Keratinocyte (primary cell): ENCODE measurements at regions not wholly inside any gene's neighbourhood (a gene's known extent, or its start where the extent isn't known, plus 50 kb on each side); places are given as distances from the start of the nearest gene placed in this dataset.

ENCODE experiments used
- DNase-seq: peaks from one replicate; pipeline ENCODE4 v3.0.0-alpha.2; 2011; ENCODE audit warnings: low read depth, missing footprints, low spot score
- FAIRE-seq: peaks from 2 replicates; lab custom pipeline; 2011; peaks lifted over from hg19 to GRCh38; lab: Jason Lieb, UNC
- H2AFZ ChIP-seq: 2 replicates; pipeline ENCODE4 v1.6.0; 2012; ENCODE audit warnings: low read length, control low read depth, inconsistent platforms; ENCODE audit not compliant: control insufficient read depth
- H3K27ac ChIP-seq: 2 replicates; pipeline ENCODE4 v1.5.1; 2011; ENCODE audit warnings: low read length; ENCODE audit not compliant: control insufficient read depth, insufficient read depth
- H3K27me3 ChIP-seq: 3 replicates; pipeline ENCODE4 v1.6.0; 2011; ENCODE audit warnings: low read length; ENCODE audit not compliant: control insufficient read depth, insufficient read depth; ENCODE audit errors: extremely low read depth
- H3K36me3 ChIP-seq, 2 experiments: 2 replicates in 1 of 2; 3 replicates in 1 of 2; pipeline ENCODE4 v1.5.1; 2011; ENCODE audit warnings: low read length in 2 of 2, mild to moderate bottlenecking in 1 of 2; ENCODE audit not compliant: control insufficient read depth in 2 of 2, insufficient read depth in 2 of 2; ENCODE audit errors: extremely low read depth in 1 of 2
- H3K4me1 ChIP-seq: 3 replicates; pipeline ENCODE4 v1.5.1; 2011; ENCODE audit warnings: low read length; ENCODE audit not compliant: control insufficient read depth, insufficient read depth; ENCODE audit errors: extremely low read depth
- H3K4me2 ChIP-seq: 3 replicates; pipeline ENCODE4 v1.6.0; 2011; ENCODE audit warnings: low read depth, low read length; ENCODE audit not compliant: control insufficient read depth, insufficient read depth; ENCODE audit errors: extremely low read depth
- H3K4me3 ChIP-seq, 3 experiments: fragments of 200-600 bp in 1 of 3; sonication (generic) in 1 of 3; 2 replicates in 2 of 3; 3 replicates in 1 of 3; pipeline ENCODE4 v1.5.1; 2011 to 2016; ENCODE audit warnings: low read length in 3 of 3, mild to moderate bottlenecking in 3 of 3, control low read depth in 2 of 3, inconsistent platforms in 1 of 3, low read depth in 1 of 3, mixed read lengths in 1 of 3, mixed run types in 1 of 3, moderate library complexity in 1 of 3; ENCODE audit not compliant: control insufficient read depth in 2 of 3, insufficient read depth in 2 of 3; ENCODE audit errors: extremely low read depth in 1 of 3
- H3K79me2 ChIP-seq: 2 replicates; pipeline ENCODE4 v1.6.0; 2012; ENCODE audit warnings: low read length; ENCODE audit not compliant: control insufficient read depth, insufficient read depth
- H3K9ac ChIP-seq: 3 replicates; pipeline ENCODE4 v1.6.0; 2011; ENCODE audit warnings: low read length; ENCODE audit not compliant: control insufficient read depth, insufficient read depth; ENCODE audit errors: extremely low read depth
- H3K9me1 ChIP-seq: 3 replicates; pipeline ENCODE4 v1.6.0; 2011; ENCODE audit warnings: low read length; ENCODE audit not compliant: control insufficient read depth, insufficient read depth; ENCODE audit errors: extremely low read depth
- H3K9me3 ChIP-seq: 2 replicates; pipeline ENCODE4 v1.5.1; 2012; ENCODE audit warnings: low read depth, low read length; ENCODE audit not compliant: control insufficient read depth
- H4K20me1 ChIP-seq: 3 replicates; pipeline ENCODE4 v1.6.0; 2011; ENCODE audit warnings: low read length; ENCODE audit not compliant: control insufficient read depth, insufficient read depth; ENCODE audit errors: extremely low read depth
- CTCF ChIP-seq, 3 experiments: IDR thresholded peaks in 1 of 3; conservative IDR thresholded peaks in 1 of 3; optimal IDR thresholded peaks in 1 of 3; 2 replicates in 2 of 3; 3 replicates in 1 of 3; pipeline versions ENCODE3 to v1.5.1; 2011; ENCODE audit warnings: low read length in 3 of 3, mild to moderate bottlenecking in 3 of 3, moderate library complexity in 2 of 3, control low read depth in 1 of 3, inconsistent platforms in 1 of 3; ENCODE audit not compliant: insufficient read depth in 2 of 3; ENCODE audit errors: extremely low read depth in 1 of 3
- EZH2 ChIP-seq: IDR thresholded peaks from one replicate; pipeline ENCODE4 v1.6.1; 2012; ENCODE audit warnings: inconsistent platforms, mild to moderate bottlenecking, low read length, moderate library complexity
- dilution Hi-C: fragments of 300-500 bp; cut with MboI; formaldehyde crosslinking; loops from one replicate; pipeline ENCODE4 v1.7.0; 2020; ENCODE audit warnings: low sequenced_read_pairs; ENCODE audit not compliant: extremely low pct_ligation_motif_present

DNA sequence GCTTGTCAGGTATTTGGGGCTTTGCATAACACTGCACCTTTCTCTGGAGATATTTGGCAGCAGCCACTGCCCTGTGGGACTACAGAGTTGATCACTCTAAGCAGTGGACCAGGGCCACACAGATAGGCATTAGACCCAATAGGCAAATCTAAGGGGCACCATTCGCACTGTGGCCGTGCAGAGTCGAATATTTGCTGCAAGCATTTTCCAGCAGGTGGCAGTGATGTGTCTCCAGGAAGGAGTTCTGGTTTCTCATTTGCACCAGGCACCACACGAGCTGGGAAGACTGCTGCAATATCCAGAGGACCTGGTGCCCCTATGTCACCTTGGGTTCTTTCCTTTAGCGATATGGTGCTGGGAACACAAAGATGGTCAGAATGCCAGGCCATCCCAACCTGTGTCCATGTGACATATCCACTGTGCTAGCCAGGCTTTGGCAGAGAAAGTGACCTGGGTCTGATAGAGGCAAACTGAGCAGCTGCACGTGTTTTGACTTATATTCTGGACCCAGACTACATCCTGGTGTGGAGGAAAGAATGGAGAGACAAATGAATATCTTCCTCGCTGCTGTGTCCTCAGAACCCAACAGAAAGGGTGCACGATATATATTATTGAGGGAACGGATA, 318.7 kb downstream of the BUD13 start:
- Histone ChIP-seq H3K4me3 (no peak overlapping the region), H3K27me3 (no peaks in the 10 kb centered on the region), H3K9ac (no peak overlapping the region), H3K79me2 (no peaks in the 10 kb centered on the region), H3K9me1 (no peaks in the 10 kb centered on the region), H3K4me2 (no peak overlapping the region), H3K36me3 (no peaks in the 10 kb centered on the region), H2AFZ (no peak overlapping the region), H3K9me3 (no peaks in the 10 kb centered on the region), H3K27ac (no peak overlapping the region), H3K4me1 (no peaks in the 10 kb centered on the region), H4K20me1 (no peaks in the 10 kb centered on the region)
- TF ChIP-seq CTCF (optimal IDR thresholded peaks at IDR 0.05 in 1 of 3, IDR thresholded peaks at IDR 0.05 in 1 of 3, conservative IDR thresholded peaks at IDR 0.05 in 1 of 3; ENCODE audit: extremely low read depth in 1 of 3, insufficient read depth in 2 of 3, low read length in 3 of 3), result peak; percentile 75 to 90 (median 84)
- no peak for TF ChIP-seq EZH2
- peak; percentile 88 for FAIRE-seq
- peak; percentile 21 for DNase-seq
- dilution Hi-C loops, result no loop called here

GRCh38 chr11:116452461-116452860, 320.3 kb downstream of the BUD13 start:
- Histone ChIP-seq H3K4me2 (no peak overlapping the region), H3K9me3 (no peaks in the 10 kb centered on the region), H4K20me1 (no peaks in the 10 kb centered on the region), H2AFZ (no peak overlapping the region), H3K4me3 (no peak overlapping the region), H3K27me3 (no peaks in the 10 kb centered on the region), H3K9me1 (no peaks in the 10 kb centered on the region), H3K27ac (no peak overlapping the region), H3K79me2 (no peaks in the 10 kb centered on the region), H3K9ac (no peak overlapping the region), H3K4me1 (no peaks in the 10 kb centered on the region), H3K36me3 (no peaks in the 10 kb centered on the region)
- no peak for DNase-seq
- dilution Hi-C loops, result no loop called here
- TF ChIP-seq CTCF (optimal IDR thresholded peaks at IDR 0.05 in 1 of 3, IDR thresholded peaks at IDR 0.05 in 1 of 3, conservative IDR thresholded peaks at IDR 0.05 in 1 of 3; ENCODE audit: extremely low read depth in 1 of 3, insufficient read depth in 2 of 3, low read length in 3 of 3), result no peak
- no peak for TF ChIP-seq EZH2
- no peak for FAIRE-seq
